WERI-Rb-1 (cell line): ENCODE measurements at regions not wholly inside any gene's neighbourhood (a gene's known extent, or its start where the extent isn't known, plus 50 kb on each side); places are given as distances from the start of the nearest gene placed in this dataset.

ENCODE experiments used
- DNase-seq: peaks from one replicate; pipeline ENCODE4 v3.0.0-alpha.2; 2020
- H3K27ac ChIP-seq: fragments of 250-450 bp; sonication (Bioruptor Pico); 2 replicates; pipeline ENCODE4 v1.5.1; 2020; ENCODE audit warnings: mild to moderate bottlenecking, moderate library complexity
- H3K27me3 ChIP-seq: fragments of 250-450 bp; sonication (Bioruptor Pico); 2 replicates; pipeline ENCODE4 v1.5.1; 2021; ENCODE audit warnings: mild to moderate bottlenecking, low read depth, moderate library complexity; ENCODE audit not compliant: insufficient read depth, severe bottlenecking
- H3K36me3 ChIP-seq: fragments of 250-450 bp; sonication (Bioruptor Pico); 2 replicates; pipeline ENCODE4 v1.5.1; 2020; ENCODE audit warnings: mild to moderate bottlenecking, moderate library complexity
- H3K4me3 ChIP-seq: 2 replicates; pipeline ENCODE4 v1.5.1; 2011; ENCODE audit warnings: low read depth, mild to moderate bottlenecking, control low read depth, low read length
- H3K9me3 ChIP-seq: fragments of 250-450 bp; sonication (Bioruptor Pico); 2 replicates; pipeline ENCODE4 v1.5.1; 2021; ENCODE audit warnings: mild to moderate bottlenecking, moderate library complexity; ENCODE audit not compliant: severe bottlenecking
- CTCF ChIP-seq: IDR thresholded peaks from 2 replicates; pipeline ENCODE4 v1.5.1; 2011; ENCODE audit warnings: low read depth, mild to moderate bottlenecking, control low read depth, inconsistent platforms, low read length

- no peak overlapping the region for H3K4me3 ChIP-seq
- no peaks in the 10 kb centered on the region for H3K36me3 ChIP-seq
- no peak for DNase-seq
- TF ChIP-seq CTCF: no peak
- H3K9me3 ChIP-seq: no peaks in the 10 kb centered on the region
- H3K27ac ChIP-seq: no peak overlapping the region
- H3K27me3 ChIP-seq: no peaks in the 10 kb centered on the region
These were observed 136.3 kb upstream of the ACTBL2 start for GRCh38 chr5:57618767-57619381.

GRCh38 chr5:57613741-57614140 is 131.1 kb upstream of the ACTBL2 start:
- DNase-seq: no peak
- H3K4me3 ChIP-seq: no peak overlapping the region
- no peak overlapping the region for H3K27ac ChIP-seq
- H3K36me3 ChIP-seq: no peaks in the 10 kb centered on the region
- no peak for TF ChIP-seq CTCF
- H3K9me3 ChIP-seq: no peaks in the 10 kb centered on the region
- no peaks in the 10 kb centered on the region for H3K27me3 ChIP-seq

- DNase-seq: no peak
- H3K9me3 ChIP-seq: no peaks in the 10 kb centered on the region
- no peak overlapping the region for H3K4me3 ChIP-seq
- H3K27ac ChIP-seq: no peak overlapping the region
- no peaks in the 10 kb centered on the region for H3K27me3 ChIP-seq
- no peaks in the 10 kb centered on the region for H3K36me3 ChIP-seq
- TF ChIP-seq CTCF: no peak
These were observed 128.6 kb upstream of the ACTBL2 start for GRCh38 chr5:57611177-57611576.

- Histone ChIP-seq H3K36me3 (no peaks in the 10 kb centered on the region), H3K27me3 (no peaks in the 10 kb centered on the region), H3K4me3 (no peak overlapping the region), H3K9me3 (no peaks in the 10 kb centered on the region), H3K27ac (no peak overlapping the region)
- no peak for DNase-seq
- TF ChIP-seq CTCF: no peak
These were observed 125.9 kb upstream of the ACTBL2 start for GRCh38 chr5:57608542-57608941.

GRCh38 chr5:57601996-57602395 is 119.4 kb upstream of the ACTBL2 start:
- no peak for DNase-seq
- no peaks in the 10 kb centered on the region for H3K36me3 ChIP-seq
- H3K27ac ChIP-seq: no peak overlapping the region
- no peak for TF ChIP-seq CTCF
- H3K27me3 ChIP-seq: no peaks in the 10 kb centered on the region
- no peaks in the 10 kb centered on the region for H3K9me3 ChIP-seq
- H3K4me3 ChIP-seq: no peak overlapping the region

- no peak for TF ChIP-seq CTCF
- no peaks in the 10 kb centered on the region for H3K27me3 ChIP-seq
- no peaks in the 10 kb centered on the region for H3K9me3 ChIP-seq
- no peaks in the 10 kb centered on the region for H3K36me3 ChIP-seq
- H3K4me3 ChIP-seq: no peak overlapping the region
- no peak overlapping the region for H3K27ac ChIP-seq
- no peak for DNase-seq
These were observed 117.7 kb upstream of the ACTBL2 start for GRCh38 chr5:57600321-57600720.
